H9 (cell line): ENCODE measurements at regions not wholly inside any gene's neighbourhood (a gene's known extent, or its start where the extent isn't known, plus 50 kb on each side); places are given as distances from the start of the nearest gene placed in this dataset.

Experiments used
- DNase-seq: peaks from one replicate; pipeline ENCODE4 v3.0.0-alpha.2; 2017
- H2AFZ ChIP-seq: one replicate; pipeline ENCODE4 v1.6.1; 2013; ENCODE audit warnings: mild to moderate bottlenecking, low read length, control low read depth, moderate library complexity
- H2AK5ac ChIP-seq: 2 replicates; pipeline ENCODE4 v1.6.1; 2013; ENCODE audit warnings: low read length, control low read depth, mixed read lengths; ENCODE audit not compliant: insufficient read length
- H2BK120ac ChIP-seq: one replicate; pipeline ENCODE4 v1.6.1; 2013; ENCODE audit warnings: low read depth, mild to moderate bottlenecking, low read length, control low read depth, inconsistent platforms; ENCODE audit not compliant: poor library complexity, severe bottlenecking
- H2BK12ac ChIP-seq: 2 replicates; pipeline ENCODE4 v1.6.1; 2013; ENCODE audit warnings: low read length, control low read depth, mixed read lengths, low read depth; ENCODE audit not compliant: insufficient read length
- H2BK15ac ChIP-seq: 2 replicates; pipeline ENCODE4 v1.6.1; 2013; ENCODE audit warnings: low read depth, low read length, control low read depth
- H2BK20ac ChIP-seq: one replicate; pipeline ENCODE4 v1.6.1; 2013; ENCODE audit warnings: low read depth, mild to moderate bottlenecking, low read length, control low read depth, inconsistent platforms; ENCODE audit not compliant: poor library complexity, severe bottlenecking
- H2BK5ac ChIP-seq: 2 replicates; pipeline ENCODE4 v1.6.1; 2013; ENCODE audit warnings: low read length, control low read depth, mixed read lengths; ENCODE audit not compliant: insufficient read length
- H3K14ac ChIP-seq: 2 replicates; pipeline ENCODE4 v1.6.1; 2013; ENCODE audit warnings: low read length, control low read depth; ENCODE audit not compliant: insufficient read depth
- H3K18ac ChIP-seq: 2 replicates; pipeline ENCODE4 v1.6.1; 2013; ENCODE audit warnings: low read depth, mild to moderate bottlenecking, mixed read lengths, low read length, control low read depth; ENCODE audit not compliant: insufficient read length
- H3K23ac ChIP-seq: 2 replicates; pipeline ENCODE4 v1.6.1; 2013; ENCODE audit warnings: low read length, control low read depth, mixed read lengths, low read depth; ENCODE audit not compliant: insufficient read length
- H3K23me2 ChIP-seq: 2 replicates; pipeline ENCODE4 v1.6.1; 2013; ENCODE audit warnings: low read depth, mild to moderate bottlenecking, mixed read lengths, low read length, control low read depth; ENCODE audit not compliant: insufficient read length, poor library complexity, severe bottlenecking
- H3K27ac ChIP-seq: 2 replicates; pipeline ENCODE4 v1.5.1; 2013; ENCODE audit warnings: low read length, control low read depth, mixed read lengths, low read depth; ENCODE audit not compliant: insufficient read length
- H3K27me3 ChIP-seq: 2 replicates; pipeline ENCODE4 v1.6.1; 2013; ENCODE audit warnings: low read length, control low read depth, inconsistent platforms; ENCODE audit not compliant: insufficient read depth
- H3K4ac ChIP-seq: 2 replicates; pipeline ENCODE4 v1.6.1; 2013; ENCODE audit warnings: low read depth, mild to moderate bottlenecking, control low read depth, inconsistent platforms, low read length, moderate library complexity
- H3K4me1 ChIP-seq: 2 replicates; pipeline ENCODE4 v1.6.1; 2013; ENCODE audit warnings: low read length, control low read depth, inconsistent platforms; ENCODE audit not compliant: insufficient read depth
- H3K4me2 ChIP-seq: 2 replicates; pipeline ENCODE4 v1.6.1; 2013; ENCODE audit warnings: low read length, control low read depth, mixed read lengths; ENCODE audit not compliant: insufficient read length, insufficient read depth
- H3K56ac ChIP-seq: 2 replicates; pipeline ENCODE4 v1.6.1; 2013; ENCODE audit warnings: low read depth, mild to moderate bottlenecking, mixed read lengths, low read length, control low read depth; ENCODE audit not compliant: insufficient read length
- H3K79me1 ChIP-seq: 2 replicates; pipeline ENCODE4 v1.6.1; 2013; ENCODE audit warnings: low read depth, mild to moderate bottlenecking, moderate library complexity, low read length, control low read depth, inconsistent platforms; ENCODE audit not compliant: insufficient read depth, poor library complexity, severe bottlenecking
- H3K79me2 ChIP-seq: 2 replicates; pipeline ENCODE4 v1.6.1; 2013; ENCODE audit warnings: low read length, control low read depth, inconsistent platforms; ENCODE audit not compliant: insufficient read depth
- H3K9ac ChIP-seq: 2 replicates; pipeline ENCODE4 v1.6.1; 2013; ENCODE audit warnings: low read length, control low read depth, mixed read lengths; ENCODE audit not compliant: insufficient read length; ENCODE audit errors: extremely low read depth
- H3K9me3 ChIP-seq: one replicate; pipeline ENCODE4 v1.6.1; 2013; ENCODE audit warnings: low read depth, low read length, inconsistent platforms; ENCODE audit not compliant: control insufficient read depth
- H3T11ph ChIP-seq: one replicate; pipeline ENCODE4 v1.6.1; 2013; ENCODE audit warnings: mild to moderate bottlenecking, low read length, control low read depth, inconsistent platforms
- H4K20me1 ChIP-seq: one replicate; pipeline ENCODE4 v1.6.1; 2013; ENCODE audit not compliant: control insufficient read depth, insufficient read length, insufficient read depth
- H4K5ac ChIP-seq: 2 replicates; pipeline ENCODE4 v1.6.1; 2013; ENCODE audit warnings: low read depth, mild to moderate bottlenecking, mixed read lengths, low read length, control low read depth; ENCODE audit not compliant: insufficient read length
- H4K8ac ChIP-seq: replicated peaks from 2 replicates; pipeline ENCODE4 v1.6.1; 2013; ENCODE audit warnings: low read length, control low read depth, mixed read lengths, low read depth; ENCODE audit not compliant: insufficient read length
- H4K91ac ChIP-seq: 2 replicates; pipeline ENCODE4 v1.6.1; 2013; ENCODE audit warnings: low read depth, mild to moderate bottlenecking, moderate library complexity, mixed read lengths, low read length, control low read depth; ENCODE audit not compliant: insufficient read length
- H3K27ac Mint-ChIP-seq, 3 experiments: 2 replicates in 2 of 3; 3 replicates in 1 of 3; pipeline ENCODE4 v1.8.0; 2020 to 2021; ENCODE audit warnings: mixed read lengths in 3 of 3, mild to moderate bottlenecking in 1 of 3, moderate library complexity in 1 of 3
- H3K27me3 Mint-ChIP-seq: 2 replicates; pipeline ENCODE4 v1.8.0; 2021; ENCODE audit warnings: low read depth, mild to moderate bottlenecking, moderate library complexity, mixed read lengths
- H3K36me3 Mint-ChIP-seq, 3 experiments: 2 replicates in 2 of 3; 3 replicates in 1 of 3; pipeline ENCODE4 v1.8.0; 2020 to 2021; ENCODE audit warnings: low read depth in 3 of 3, mixed read lengths in 3 of 3; ENCODE audit not compliant: insufficient read depth in 1 of 3
- H3K4me1 Mint-ChIP-seq, 2 experiments: 2 replicates each; pipeline ENCODE4 v1.8.0; 2020; ENCODE audit warnings: mixed read lengths in 2 of 2
- H3K4me3 Mint-ChIP-seq, 2 experiments: 2 replicates in 1 of 2; 3 replicates in 1 of 2; pipeline ENCODE4 v1.8.0; 2020 to 2021; ENCODE audit warnings: mild to moderate bottlenecking in 2 of 2, mixed read lengths in 2 of 2, moderate library complexity in 1 of 2
- H3K9me3 Mint-ChIP-seq, 2 experiments: 2 replicates in 1 of 2; 3 replicates in 1 of 2; pipeline ENCODE4 v1.8.0; 2020; ENCODE audit warnings: mild to moderate bottlenecking in 2 of 2, mixed read lengths in 2 of 2, moderate library complexity in 1 of 2
- WGBS: extraction: QIAGEN DNeasy Blood & Tissue Kit; methylation state at CpG from one replicate; pipeline ENCODE4 v1.1.7; 2013; ENCODE audit warnings: missing lambda C conversion rate, low lambda C conversion rate, mixed read lengths; ENCODE audit not compliant: insufficient read length; ENCODE audit errors: extremely low coverage; 5-methylcytosine and 5-hydroxymethylcytosine counted together
- TF ChIP-seq, protein P1 (sequence below): fragments of 200-600 bp; sonication (generic); conservative IDR thresholded peaks from 3 replicates; pipeline ENCODE4 v1.8.0; 2021; ENCODE audit warnings: antibody characterized with exemption, mild to moderate bottlenecking

DNA sequence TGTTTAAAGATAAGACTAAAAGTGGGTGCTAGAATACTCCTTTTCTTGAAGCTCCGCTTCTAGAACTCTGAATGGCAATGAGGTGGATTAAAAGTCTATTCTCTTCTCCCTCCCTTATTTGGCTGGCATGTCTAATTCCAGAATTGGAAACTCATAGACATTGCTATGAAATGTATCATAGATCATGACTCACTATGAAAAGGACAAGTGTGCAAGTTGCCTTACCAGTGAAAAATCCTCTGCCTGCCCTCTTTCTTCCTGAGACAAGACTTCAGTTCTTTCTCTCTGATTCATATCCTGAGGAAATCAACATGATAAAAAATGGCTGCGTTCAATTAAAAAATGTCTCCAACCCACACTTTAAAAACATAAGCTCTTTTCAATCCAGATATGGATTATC is 73.2 kb upstream of the BLID start:
- Histone ChIP-seq H3K9me3 (no peaks in the 10 kb centered on the region), H3K4me2 (no peak overlapping the region), H3T11ph (no peak overlapping the region), H3K27me3 (no peaks in the 10 kb centered on the region), H3K9ac (no peak overlapping the region), H4K91ac (no peak overlapping the region), H2BK5ac (no peak overlapping the region), H3K56ac (no peak overlapping the region), H2BK20ac (no peak overlapping the region), H4K8ac (no peak overlapping the region), H3K79me1 (no peaks in the 10 kb centered on the region), H3K27ac (no peak overlapping the region), H3K18ac (no peak overlapping the region), H3K4ac (no peak overlapping the region), H3K4me1 (no peaks in the 10 kb centered on the region), H3K79me2 (no peaks in the 10 kb centered on the region), H3K23me2 (no peaks in the 10 kb centered on the region), H2AK5ac (no peak overlapping the region), H2AFZ (no peak overlapping the region), H2BK15ac (no peak overlapping the region), H3K14ac (no peak overlapping the region), H4K20me1 (no peaks in the 10 kb centered on the region), H2BK120ac (no peak overlapping the region), H3K23ac (no peak overlapping the region), H2BK12ac (no peak overlapping the region), H4K5ac (no peak overlapping the region)
- Mint-ChIP-seq H3K9me3 (no peaks in the 10 kb centered on the region), H3K36me3 (no peaks in the 10 kb centered on the region), H3K4me1 (no peaks in the 10 kb centered on the region), H3K27me3 (no peaks in the 10 kb centered on the region; the same call in 1 of the 2 replicates), H3K27ac (no peak overlapping the region), H3K4me3 (no peak overlapping the region)
- no CpG with 5 or more reads among the region's 2 CpGs for WGBS
- TF ChIP-seq, protein P1, sequence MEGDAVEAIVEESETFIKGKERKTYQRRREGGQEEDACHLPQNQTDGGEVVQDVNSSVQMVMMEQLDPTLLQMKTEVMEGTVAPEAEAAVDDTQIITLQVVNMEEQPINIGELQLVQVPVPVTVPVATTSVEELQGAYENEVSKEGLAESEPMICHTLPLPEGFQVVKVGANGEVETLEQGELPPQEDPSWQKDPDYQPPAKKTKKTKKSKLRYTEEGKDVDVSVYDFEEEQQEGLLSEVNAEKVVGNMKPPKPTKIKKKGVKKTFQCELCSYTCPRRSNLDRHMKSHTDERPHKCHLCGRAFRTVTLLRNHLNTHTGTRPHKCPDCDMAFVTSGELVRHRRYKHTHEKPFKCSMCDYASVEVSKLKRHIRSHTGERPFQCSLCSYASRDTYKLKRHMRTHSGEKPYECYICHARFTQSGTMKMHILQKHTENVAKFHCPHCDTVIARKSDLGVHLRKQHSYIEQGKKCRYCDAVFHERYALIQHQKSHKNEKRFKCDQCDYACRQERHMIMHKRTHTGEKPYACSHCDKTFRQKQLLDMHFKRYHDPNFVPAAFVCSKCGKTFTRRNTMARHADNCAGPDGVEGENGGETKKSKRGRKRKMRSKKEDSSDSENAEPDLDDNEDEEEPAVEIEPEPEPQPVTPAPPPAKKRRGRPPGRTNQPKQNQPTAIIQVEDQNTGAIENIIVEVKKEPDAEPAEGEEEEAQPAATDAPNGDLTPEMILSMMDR: no peak
- no peak for DNase-seq
